ENCODE measurements at regions not wholly inside any gene's neighbourhood (a gene's known extent, or its start where the extent isn't known, plus 50 kb on each side); places are given as distances from the start of the nearest gene placed in this dataset.

GRCh38 chr5:6818594-6819511, 105.6 kb downstream of the TENT4A start:
- H3K4me3 ChIP-seq (ENCODE audit: control insufficient read depth, low read depth, low read length), result no peak overlapping the region
- TF ChIP-seq CTCF (IDR thresholded peaks at IDR 0.05; ENCODE audit: control insufficient read depth, insufficient read depth, low read depth, low read length, missing control alignments), result no peak
- no peak for DNase-seq (ENCODE audit: low read depth)

- no peak for TF ChIP-seq CTCF (IDR thresholded peaks at IDR 0.05; ENCODE audit: control insufficient read depth, insufficient read depth, low read depth, low read length, missing control alignments)
- no peak overlapping the region for H3K4me3 ChIP-seq (ENCODE audit: control insufficient read depth, low read depth, low read length)
- DNase-seq (ENCODE audit: low read depth), result no peak
These were observed 106.3 kb downstream of the TENT4A start for GRCh38 chr5:6819521-6819920.

DNA sequence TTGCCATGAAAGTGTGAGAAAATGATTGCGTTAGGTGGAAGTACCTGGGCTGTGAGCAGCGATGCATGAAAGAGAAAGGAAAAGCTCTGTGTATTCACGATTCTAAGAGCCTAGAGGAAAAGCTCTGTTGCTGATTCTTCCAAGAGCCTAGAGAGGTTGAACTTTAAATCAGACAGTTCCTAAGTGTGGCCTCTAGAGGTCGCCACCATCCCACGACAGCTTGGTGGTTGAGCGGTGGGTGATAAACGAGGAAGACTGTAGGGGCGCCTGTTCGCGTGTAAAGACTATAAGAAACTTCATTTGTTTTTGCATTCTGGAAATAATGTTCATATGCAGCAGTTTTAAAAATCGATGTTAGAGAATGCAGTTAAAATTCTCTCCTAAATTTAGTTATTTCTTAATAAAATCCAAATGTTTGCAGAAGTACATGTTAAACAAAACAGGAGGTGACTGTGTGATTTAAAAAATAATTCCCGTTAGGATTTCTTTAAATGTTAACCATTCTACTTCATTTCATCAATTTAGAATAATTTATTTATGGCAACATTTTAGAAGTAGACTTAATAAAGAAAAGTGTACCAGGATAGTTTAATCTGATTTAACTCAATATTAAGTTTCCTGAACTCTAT, 107.7 kb downstream of the TENT4A start:
- peak; percentile 56 for TF ChIP-seq CTCF (IDR thresholded peaks at IDR 0.05; ENCODE audit: control insufficient read depth, insufficient read depth, low read depth, low read length, missing control alignments)

GRCh38 chr5:6822068-6822467, 108.8 kb downstream of the TENT4A start:
- no peak for DNase-seq (ENCODE audit: low read depth)
- TF ChIP-seq CTCF (IDR thresholded peaks at IDR 0.05; ENCODE audit: control insufficient read depth, insufficient read depth, low read depth, low read length, missing control alignments), result no peak

More for the DNA sequence above, 107.7 kb downstream of the TENT4A start:
- DNase-seq (ENCODE audit: low read depth), result no peak
- no peak overlapping the region for H3K4me3 ChIP-seq (ENCODE audit: control insufficient read depth, low read depth, low read length)

DNA sequence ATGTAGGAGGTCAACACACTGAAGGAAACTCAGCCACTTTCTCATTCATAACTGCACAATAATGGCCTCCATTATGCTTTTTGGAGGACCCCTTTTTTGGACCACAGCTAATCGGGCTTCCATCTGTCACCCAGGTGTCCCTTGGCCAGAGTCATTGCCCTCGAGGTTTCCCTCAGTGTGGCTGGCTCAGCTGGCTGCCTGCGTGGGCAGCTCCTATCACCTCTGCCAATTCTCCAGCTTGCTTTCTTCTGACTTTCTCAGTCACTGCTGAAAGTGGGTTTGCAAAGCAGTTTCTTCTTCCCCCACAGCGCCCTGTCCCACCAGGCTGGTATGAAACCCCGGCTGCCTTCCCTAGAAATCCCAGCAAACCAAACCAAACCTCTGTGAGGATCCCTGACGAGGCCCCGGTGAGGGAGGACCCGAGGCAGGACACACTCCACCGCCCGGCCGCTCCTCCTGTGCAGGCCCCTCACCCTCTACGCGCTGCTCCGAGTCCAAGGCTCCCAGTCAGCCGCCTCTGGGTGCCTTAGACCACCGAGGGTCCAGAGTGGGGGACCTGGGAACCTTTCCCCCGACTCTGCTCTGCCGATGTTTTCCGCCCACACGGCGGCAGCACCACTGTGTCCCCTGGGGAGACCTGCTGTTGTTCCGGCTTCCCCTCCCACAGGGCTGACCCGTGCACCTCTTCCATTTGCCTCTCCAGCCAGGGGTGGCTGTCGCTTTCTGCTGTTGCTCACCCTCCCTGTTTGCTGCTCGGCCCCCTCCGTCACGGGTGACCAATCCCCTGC, 109.5 kb downstream of the TENT4A start:
- no peak for TF ChIP-seq CTCF (IDR thresholded peaks at IDR 0.05; ENCODE audit: control insufficient read depth, insufficient read depth, low read depth, low read length, missing control alignments)
- no peak overlapping the region for H3K4me3 ChIP-seq (ENCODE audit: control insufficient read depth, low read depth, low read length)
- DNase-seq (ENCODE audit: low read depth), result no peak

More at GRCh38 chr5:6822068-6822467, 108.8 kb downstream of the TENT4A start:
- no peak overlapping the region for H3K4me3 ChIP-seq (ENCODE audit: control insufficient read depth, low read depth, low read length)

DNA sequence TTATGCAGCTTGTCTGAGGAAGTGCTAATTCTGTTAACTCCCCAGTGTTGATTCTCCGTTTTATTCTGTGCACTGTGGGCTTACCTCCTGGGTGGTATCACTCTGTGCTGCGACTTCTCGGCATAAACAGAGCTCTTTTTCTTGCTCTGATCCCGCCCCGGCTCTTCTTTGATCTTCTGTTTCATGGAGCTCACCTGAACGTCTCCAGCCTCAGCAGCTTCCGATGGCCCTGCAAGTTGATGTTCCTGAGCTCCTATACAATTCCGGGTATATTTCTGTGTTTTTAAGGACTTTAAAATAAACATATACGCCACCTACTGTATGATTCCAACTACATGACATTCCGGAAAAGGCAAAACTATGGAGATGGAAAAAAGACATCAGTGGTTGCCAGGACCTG, 110.8 kb downstream of the TENT4A start:
- DNase-seq (ENCODE audit: low read depth), result no peak
- TF ChIP-seq CTCF (IDR thresholded peaks at IDR 0.05; ENCODE audit: control insufficient read depth, insufficient read depth, low read depth, low read length, missing control alignments), result no peak
- H3K4me3 ChIP-seq (ENCODE audit: control insufficient read depth, low read depth, low read length), result no peak overlapping the region

Measured in AG09309 (cell line).